PFSK-1 (cell line): ENCODE measurements at regions not wholly inside any gene's neighbourhood (a gene's known extent, or its start where the extent isn't known, plus 50 kb on each side); places are given as distances from the start of the nearest gene placed in this dataset.

Source experiments
- SIN3A ChIP-seq: IDR thresholded peaks from 2 replicates; pipeline ENCODE4 v1.6.1; 2012; ENCODE audit warnings: mild to moderate bottlenecking, low read length, moderate library complexity, borderline replicate concordance; ENCODE audit not compliant: insufficient read depth
- TAF1 ChIP-seq: IDR thresholded peaks from 2 replicates; pipeline ENCODE4 v1.6.1; 2012; ENCODE audit warnings: low read length, control low read depth, borderline replicate concordance; ENCODE audit not compliant: insufficient read depth

- TF ChIP-seq TAF1 (no peak), SIN3A (no peak)
These were observed 209.1 kb downstream of the UQCRFS1 start for GRCh38 chr19:29003641-29004409.
